GM12878 (cell line): ENCODE measurements at regions not wholly inside any gene's neighbourhood (a gene's known extent, or its start where the extent isn't known, plus 50 kb on each side); places are given as distances from the start of the nearest gene placed in this dataset.

ENCODE experiments used
- ATAC-seq: fragments of 200-7000 bp; cut with Tn5 transposase; 3 replicates; pipeline ENCODE4 v1.9.1; 2020; ENCODE audit warnings: mild to moderate bottlenecking, moderate library complexity
- BruUV-seq: library from RNA; stranded (reverse); fragments of 400-500 nt; replicated peaks from 2 replicates; lab custom pipeline; 2021; lab: Mats Ljungman, UMichigan
- CTCF ChIA-PET: fragments of 300-600 bp; sonication (Branson Sonifier 250); formaldehyde crosslinking; extraction: SDS; loops from one replicate; lab custom pipeline; 2021; ENCODE audit warnings: inconsistent platforms; lab: Yijun Ruan, JAX
- POLR2A ChIA-PET: fragments of 350-600 bp; formaldehyde crosslinking; extraction: SDS; loops from one replicate; lab custom pipeline; 2021; ENCODE audit warnings: inconsistent platforms; lab: Charles Lee
- RAD21 ChIA-PET: fragments of 300-600 bp; sonication (Branson Sonifier 250); formaldehyde crosslinking; loops from one replicate; lab custom pipeline; 2023; ENCODE audit warnings: antibody characterized with exemption; ENCODE audit not compliant: unreplicated experiment; lab: Charles Lee
- SMC1A ChIA-PET: fragments of 300-600 bp; sonication (Branson Sonifier 250); formaldehyde crosslinking; loops from one replicate; lab custom pipeline; 2023; ENCODE audit not compliant: unreplicated experiment, uncharacterized antibody; lab: Charles Lee
- DNase-seq: peaks from one replicate; pipeline ENCODE4 v3.0.0-alpha.2; 2011; ENCODE audit warnings: low read depth, low spot score
- FAIRE-seq: peaks from 3 replicates; lab custom pipeline; 2011; peaks lifted over from hg19 to GRCh38; lab: Jason Lieb, UNC
- H2AFZ ChIP-seq: 2 replicates; pipeline ENCODE4 v1.6.0; 2011; ENCODE audit warnings: low read depth, low read length, control low read depth; ENCODE audit not compliant: control insufficient read depth
- H3K27ac ChIP-seq: 2 replicates; pipeline ENCODE4 v1.5.1; 2011; ENCODE audit warnings: control low read depth; ENCODE audit not compliant: control insufficient read depth, insufficient read depth
- H3K27me3 ChIP-seq, 2 experiments: replicated peaks in 1 of 2; 2 replicates each; pipeline versions ENCODE4 v1.6.0 to v1.6.1; 2011; ENCODE audit warnings: low read length in 1 of 2; ENCODE audit not compliant: control insufficient read depth in 2 of 2, insufficient read depth in 2 of 2
- H3K36me3 ChIP-seq, 2 experiments: 2 replicates each; pipeline ENCODE4 v1.5.1; 2011; ENCODE audit warnings: low read length in 1 of 2; ENCODE audit not compliant: control insufficient read depth in 2 of 2, insufficient read depth in 2 of 2
- H3K4me1 ChIP-seq: 2 replicates; pipeline ENCODE4 v1.6.1; 2011; ENCODE audit warnings: mild to moderate bottlenecking, low read length, moderate library complexity, mixed read lengths; ENCODE audit not compliant: control insufficient read depth, insufficient read depth
- H3K4me2 ChIP-seq: 2 replicates; pipeline ENCODE4 v1.6.0; 2011; ENCODE audit warnings: control low read depth; ENCODE audit not compliant: control insufficient read depth, insufficient read depth
- H3K4me3 ChIP-seq: fragments of 200-600 bp; sonication (generic); 2 replicates; pipeline ENCODE4 v1.5.1; 2016
- H3K79me2 ChIP-seq: 2 replicates; pipeline ENCODE4 v1.6.0; 2011; ENCODE audit warnings: low read length; ENCODE audit not compliant: control insufficient read depth, insufficient read depth
- H3K9ac ChIP-seq: 2 replicates; pipeline ENCODE4 v1.8.0; 2011; ENCODE audit warnings: low read length, control low read depth, mixed read lengths; ENCODE audit not compliant: control insufficient read depth, insufficient read depth
- H3K9me3 ChIP-seq: replicated peaks from 3 replicates; pipeline ENCODE4 v1.5.1; 2011; ENCODE audit warnings: mild to moderate bottlenecking, low read length; ENCODE audit not compliant: control insufficient read depth, insufficient read depth
- H4K20me1 ChIP-seq: 2 replicates; pipeline ENCODE4 v1.6.0; 2011; ENCODE audit not compliant: control insufficient read depth, insufficient read depth
- NRF1 ChIP-seq: conservative IDR thresholded peaks from 2 replicates; pipeline ENCODE4 v1.6.1; 2011; ENCODE audit warnings: mild to moderate bottlenecking, low read depth, low read length, improper control_type of control experiment
- PAX8 ChIP-seq: fragments of 450-650 bp; IDR thresholded peaks from 2 replicates; pipeline ENCODE4 v1.6.1; 2017; ENCODE audit warnings: mild to moderate bottlenecking, moderate library complexity
- RELA ChIP-seq: fragments of 450-650 bp; IDR thresholded peaks from 2 replicates; pipeline ENCODE4 v1.8.0; 2014; ENCODE audit warnings: borderline replicate concordance; ENCODE audit not compliant: partially characterized antibody
- SP1 ChIP-seq: IDR thresholded peaks from one replicate; pipeline ENCODE4 v1.6.1; 2011; ENCODE audit warnings: low read depth, low read length
- TCF3 ChIP-seq: IDR thresholded peaks from 2 replicates; pipeline ENCODE4 v1.6.1; 2012; ENCODE audit warnings: low read depth, mild to moderate bottlenecking, low read length, borderline replicate concordance; ENCODE audit not compliant: insufficient read depth
- WGBS: methylation state at CpG from one replicate; pipeline ENCODE4 v1.1.6; 2016; ENCODE audit warnings: low lambda C conversion rate; ENCODE audit not compliant: insufficient replicate concordance, insufficient coverage; ENCODE audit errors: missing lambda C conversion rate; 5-methylcytosine and 5-hydroxymethylcytosine counted together
- in situ Hi-C: fragments of 300-500 bp; cut with MboI; formaldehyde crosslinking; loops from 9 replicates; pipeline ENCODE4 v1.14.3; 2018; ENCODE audit warnings: mixed read lengths
- intact Hi-C: fragments of 100-400 bp; cut with micrococcal nuclease; formaldehyde crosslinking; loops from one replicate; pipeline ENCODE4 v1.14.2; 2022; ENCODE audit not compliant: unreplicated experiment
- TF ChIP-seq, protein P1 (sequence below), 3 experiments: IDR thresholded peaks in 2 of 3; conservative IDR thresholded peaks in 1 of 3; 2 replicates each; pipeline ENCODE4 v1.5.1; 2011; ENCODE audit warnings: low read depth in 3 of 3, low read length in 3 of 3, mild to moderate bottlenecking in 3 of 3, control low read depth in 2 of 3, moderate library complexity in 2 of 3, inconsistent platforms in 1 of 3, mixed read lengths in 1 of 3; ENCODE audit not compliant: control insufficient read depth in 2 of 3, insufficient read depth in 1 of 3; ENCODE audit errors: extremely low read depth in 1 of 3

DNA sequence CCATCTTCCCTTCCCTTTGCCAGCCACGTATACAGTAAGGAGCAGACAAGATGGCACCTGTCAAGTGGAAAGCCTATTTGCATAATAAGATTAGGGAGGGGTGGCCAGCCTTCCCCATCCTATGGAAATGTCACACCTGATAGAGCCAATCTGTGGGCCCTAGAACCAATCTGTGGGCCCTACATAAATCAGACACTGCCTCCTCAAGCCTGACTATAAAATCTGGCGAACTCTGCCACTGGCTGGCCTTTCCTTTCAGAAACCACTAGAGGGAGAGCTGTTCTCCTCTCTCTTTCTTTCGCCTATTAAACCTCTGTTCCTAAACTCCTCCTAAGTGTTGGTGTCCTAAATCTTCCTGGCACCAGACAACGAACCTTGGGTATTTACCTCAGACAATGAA, 231.5 kb upstream of the KLHL1 start:
- no TSS peak for BruUV-seq
- ChIA-PET POLR2A (no interaction called here), CTCF (interaction anchor here (0.6 to 1.9 kb wide), 8 partner anchors 9 to 534 kb away, joined by 3 to 7 read pairs (median 4); no protein-coding TSS in a partner anchor), SMC1A (interaction anchor here (0.9 to 1.6 kb wide), 3 partner anchors 29 to 228 kb away, joined by 3 to 5 read pairs (median 3); no protein-coding TSS in a partner anchor), RAD21 (no interaction called here)
- Histone ChIP-seq H3K9ac (no peak overlapping the region), H3K4me2 (no peak overlapping the region), H3K9me3 (no peaks in the 10 kb centered on the region), H3K4me3 (no peak overlapping the region), H3K27me3 (no peaks in the 10 kb centered on the region), H3K36me3 (no peaks in the 10 kb centered on the region), H2AFZ (peak overlapping the region; percentile 12; the same call in 1 of the 2 replicates), H3K79me2 (no peaks in the 10 kb centered on the region), H3K27ac (no peak overlapping the region), H3K4me1 (no peaks in the 10 kb centered on the region), H4K20me1 (no peaks in the 10 kb centered on the region)
- intact Hi-C loops (loop anchor here (10.0 kb wide), 1 partner anchor 225 kb away; no protein-coding TSS in a partner anchor), in situ Hi-C loops (no loop called here)
- FAIRE-seq (no peak), DNase-seq (no peak), ATAC-seq (peak; percentile 85)
- no peak for TF ChIP-seq SP1
- TF ChIP-seq, protein P1, sequence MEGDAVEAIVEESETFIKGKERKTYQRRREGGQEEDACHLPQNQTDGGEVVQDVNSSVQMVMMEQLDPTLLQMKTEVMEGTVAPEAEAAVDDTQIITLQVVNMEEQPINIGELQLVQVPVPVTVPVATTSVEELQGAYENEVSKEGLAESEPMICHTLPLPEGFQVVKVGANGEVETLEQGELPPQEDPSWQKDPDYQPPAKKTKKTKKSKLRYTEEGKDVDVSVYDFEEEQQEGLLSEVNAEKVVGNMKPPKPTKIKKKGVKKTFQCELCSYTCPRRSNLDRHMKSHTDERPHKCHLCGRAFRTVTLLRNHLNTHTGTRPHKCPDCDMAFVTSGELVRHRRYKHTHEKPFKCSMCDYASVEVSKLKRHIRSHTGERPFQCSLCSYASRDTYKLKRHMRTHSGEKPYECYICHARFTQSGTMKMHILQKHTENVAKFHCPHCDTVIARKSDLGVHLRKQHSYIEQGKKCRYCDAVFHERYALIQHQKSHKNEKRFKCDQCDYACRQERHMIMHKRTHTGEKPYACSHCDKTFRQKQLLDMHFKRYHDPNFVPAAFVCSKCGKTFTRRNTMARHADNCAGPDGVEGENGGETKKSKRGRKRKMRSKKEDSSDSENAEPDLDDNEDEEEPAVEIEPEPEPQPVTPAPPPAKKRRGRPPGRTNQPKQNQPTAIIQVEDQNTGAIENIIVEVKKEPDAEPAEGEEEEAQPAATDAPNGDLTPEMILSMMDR (IDR thresholded peaks at IDR 0.05 in 2 of 3, conservative IDR thresholded peaks at IDR 0.05 in 1 of 3; ENCODE audit: control insufficient read depth in 2 of 3, extremely low read depth in 1 of 3, insufficient read depth in 1 of 3, low read depth in 3 of 3, low read length in 3 of 3), result peak; percentile 32 to 60 (median 40)
- 11% methylated on average over 4 of the region's 4 CpGs for WGBS

DNA sequence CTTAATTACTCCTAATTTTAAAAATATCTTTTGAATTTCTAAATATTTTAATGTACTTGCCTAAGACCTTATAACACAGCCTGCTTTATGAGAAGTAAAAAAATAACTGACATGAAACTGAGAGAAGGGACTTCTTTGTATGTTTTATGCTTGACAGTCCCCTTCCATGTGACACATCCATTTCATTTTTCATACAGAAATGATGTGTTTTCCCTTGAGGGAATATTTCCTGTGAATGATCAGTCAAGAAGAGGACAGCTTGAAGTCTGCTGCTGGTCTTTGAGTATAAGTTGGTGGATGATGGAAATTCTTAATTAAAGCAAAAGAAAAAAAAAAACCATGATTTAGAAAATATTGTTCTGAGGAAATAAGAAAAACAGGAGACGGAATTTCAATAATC, 230.4 kb upstream of the KLHL1 start:
- Histone ChIP-seq H3K9ac (no peak overlapping the region), H3K4me3 (no peak overlapping the region), H3K36me3 (no peaks in the 10 kb centered on the region), H2AFZ (no peak overlapping the region), H3K79me2 (no peaks in the 10 kb centered on the region), H3K9me3 (no peaks in the 10 kb centered on the region), H4K20me1 (no peaks in the 10 kb centered on the region), H3K4me2 (no peak overlapping the region), H3K27ac (no peak overlapping the region), H3K4me1 (no peaks in the 10 kb centered on the region), H3K27me3 (no peaks in the 10 kb centered on the region)
- ChIA-PET CTCF (interaction anchor here (1.2 to 1.9 kb wide), 4 partner anchors 10 to 28 kb away, joined by 4 to 7 read pairs (median 6); no protein-coding TSS in a partner anchor), SMC1A (interaction anchor here (1.6 kb wide), 1 partner anchor 229 kb away, joined by 5 read pairs; no protein-coding TSS in a partner anchor), RAD21 (no interaction called here), POLR2A (no interaction called here)
- DNase-seq (no peak), FAIRE-seq (no peak), ATAC-seq (no peak)
- intact Hi-C loops (no loop called here), in situ Hi-C loops (no loop called here)
- 14% methylated on average over 1 of the region's 1 CpG for WGBS
- no TSS peak for BruUV-seq
- no peak for TF ChIP-seq TCF3
- no peak for TF ChIP-seq PAX8
- TF ChIP-seq RELA, result no peak
- no peak for TF ChIP-seq NRF1
